PFSK-1 (cell line): ENCODE measurements at regions not wholly inside any gene's neighbourhood (a gene's known extent, or its start where the extent isn't known, plus 50 kb on each side); places are given as distances from the start of the nearest gene placed in this dataset.

Experiments
- FOXP2 ChIP-seq: optimal IDR thresholded peaks from 2 replicates; pipeline ENCODE3; 2011; ENCODE audit warnings: borderline replicate concordance, control low read depth, inconsistent platforms; ENCODE audit not compliant: insufficient read depth; ENCODE audit errors: extremely low read length, extremely low read depth
- POLR2AphosphoS5 ChIP-seq: IDR thresholded peaks from 2 replicates; pipeline ENCODE4 v1.6.1; 2012; ENCODE audit warnings: low read depth, mild to moderate bottlenecking, control low read depth, low read length, moderate library complexity
- REST ChIP-seq, 2 experiments: IDR thresholded peaks; 2 replicates each; pipeline versions ENCODE4 v1.6.1 to v1.8.0; 2011 to 2012; ENCODE audit warnings: low read depth in 2 of 2, low read length in 2 of 2, control low read depth in 1 of 2, inconsistent platforms in 1 of 2, mild to moderate bottlenecking in 1 of 2, moderate library complexity in 1 of 2; ENCODE audit not compliant: insufficient read depth in 1 of 2
- SIN3A ChIP-seq: IDR thresholded peaks from 2 replicates; pipeline ENCODE4 v1.6.1; 2012; ENCODE audit warnings: mild to moderate bottlenecking, low read length, moderate library complexity, borderline replicate concordance; ENCODE audit not compliant: insufficient read depth
- TAF1 ChIP-seq: IDR thresholded peaks from 2 replicates; pipeline ENCODE4 v1.6.1; 2012; ENCODE audit warnings: low read length, control low read depth, borderline replicate concordance; ENCODE audit not compliant: insufficient read depth

GRCh38 chr5:13601112-13601511 lies 343.4 kb downstream of the DNAH5 start:
- TF ChIP-seq POLR2AphosphoS5 (no peak), TAF1 (no peak), REST (IDR thresholded peaks at IDR 0.05; ENCODE audit: insufficient read depth in 1 of 2, low read depth in 2 of 2, low read length in 2 of 2) (no peak), SIN3A (no peak), FOXP2 (no peak)

GRCh38 chr5:13595978-13596377 lies 348.5 kb downstream of the DNAH5 start:
- no peak for TF ChIP-seq REST (IDR thresholded peaks at IDR 0.05; ENCODE audit: insufficient read depth in 1 of 2, low read depth in 2 of 2, low read length in 2 of 2)
- no peak for TF ChIP-seq TAF1
- TF ChIP-seq POLR2AphosphoS5 = no peak
- no peak for TF ChIP-seq FOXP2
- TF ChIP-seq SIN3A = no peak

GRCh38 chr5:13591621-13592020 lies 352.9 kb downstream of the DNAH5 start:
- no peak for TF ChIP-seq REST (IDR thresholded peaks at IDR 0.05; ENCODE audit: insufficient read depth in 1 of 2, low read depth in 2 of 2, low read length in 2 of 2)
- TF ChIP-seq FOXP2 = no peak
- no peak for TF ChIP-seq SIN3A
- TF ChIP-seq POLR2AphosphoS5 = no peak
- no peak for TF ChIP-seq TAF1

GRCh38 chr5:13585324-13585723 lies 359.2 kb downstream of the DNAH5 start:
- TF ChIP-seq FOXP2 (no peak), SIN3A (no peak), REST (IDR thresholded peaks at IDR 0.05; ENCODE audit: insufficient read depth in 1 of 2, low read depth in 2 of 2, low read length in 2 of 2) (no peak), TAF1 (no peak), POLR2AphosphoS5 (no peak)

- TF ChIP-seq REST (IDR thresholded peaks at IDR 0.05; ENCODE audit: insufficient read depth in 1 of 2, low read depth in 2 of 2, low read length in 2 of 2) (no peak), SIN3A (no peak), FOXP2 (no peak), TAF1 (no peak), POLR2AphosphoS5 (no peak)
Observed at GRCh38 chr5:13581914-13582313, 362.6 kb downstream of the DNAH5 start.
